ENCODE measurements at regions not wholly inside any gene's neighbourhood (a gene's known extent, or its start where the extent isn't known, plus 50 kb on each side); places are given as distances from the start of the nearest gene placed in this dataset.

DNA sequence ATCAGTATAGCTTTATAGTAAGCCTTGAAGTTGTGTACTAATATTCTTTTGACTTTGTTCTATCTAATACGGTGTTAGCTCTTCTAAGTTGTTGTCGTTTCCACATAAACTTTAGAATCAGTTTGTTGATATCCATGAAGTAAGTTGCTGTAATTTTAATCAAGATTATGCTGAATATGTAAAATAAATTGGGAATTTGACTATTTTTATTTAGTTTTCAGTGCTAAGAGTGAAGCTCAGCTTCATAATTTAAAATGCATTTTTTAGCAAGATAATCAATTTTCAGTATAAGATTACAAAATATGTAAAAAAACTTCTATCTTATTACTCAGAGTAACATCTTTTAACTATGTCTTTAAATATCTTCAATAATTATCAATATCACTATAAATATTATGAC is 1374.8 kb downstream of the PCDH7 start:
- TF ChIP-seq POLR2AphosphoS5 (IDR thresholded peaks at IDR 0.05) (no peak), CTCF (IDR thresholded peaks at IDR 0.05) (no peak)

Data from stomach (tissue), 4 donors.